ENCODE measurements at regions not wholly inside any gene's neighbourhood (a gene's known extent, or its start where the extent isn't known, plus 50 kb on each side); places are given as distances from the start of the nearest gene placed in this dataset.
A peak's percentile ranks its signal among the peaks of the same experiment; 100 is the strongest.

- Histone ChIP-seq H3K4me3 (no peak overlapping the region), H3K36me3 (replicated peaks; ENCODE audit: insufficient read depth, low read depth) (no peaks in the 10 kb centered on the region), H4K20me1 (ENCODE audit: insufficient read depth, poor library complexity, severe bottlenecking) (no peaks in the 10 kb centered on the region), H3K79me2 (no peaks in the 10 kb centered on the region), H2AFZ (no peak overlapping the region), H3K9me3 (ENCODE audit: low read depth) (no peaks in the 10 kb centered on the region), H3K4me1 (ENCODE audit: insufficient read depth) (no peaks in the 10 kb centered on the region), H3K4me2 (no peak overlapping the region), H3K27ac (no peak overlapping the region), H3K9me2 (replicated peaks; ENCODE audit: insufficient read depth) (no peaks in the 10 kb centered on the region), H3K27me3 (no peaks in the 10 kb centered on the region)
- DNase-seq (ENCODE audit: low spot score), result no peak
- TF ChIP-seq EZH2phosphoT487 (IDR thresholded peaks at IDR 0.05; ENCODE audit: low read depth, severe bottlenecking, unreplicated experiment), result no peak
- TF ChIP-seq CTCF (IDR thresholded peaks at IDR 0.05; ENCODE audit: poor library complexity), result no peak
- 87% methylated on average over 14 of the region's 14 CpGs for WGBS (ENCODE audit: low lambda C conversion rate, missing lambda C conversion rate)
Measured at GRCh38 chr2:45114221-45114955, 105.1 kb upstream of the SIX2 start.

- 96% methylated on average over 4 of the region's 4 CpGs for WGBS (ENCODE audit: low lambda C conversion rate, missing lambda C conversion rate)
- no peaks in the 10 kb centered on the region for H3K9me2 ChIP-seq (replicated peaks; ENCODE audit: insufficient read depth)
- DNase-seq (ENCODE audit: low spot score), result no peak
- no peak for TF ChIP-seq EZH2phosphoT487 (IDR thresholded peaks at IDR 0.05; ENCODE audit: low read depth, severe bottlenecking, unreplicated experiment)
- no peak for TF ChIP-seq EZH2 (IDR thresholded peaks at IDR 0.05; ENCODE audit: borderline replicate concordance)
- no peak for TF ChIP-seq CTCF (IDR thresholded peaks at IDR 0.05; ENCODE audit: poor library complexity)
- H3K9me3 ChIP-seq (ENCODE audit: low read depth), result no peaks in the 10 kb centered on the region
- H3K27ac ChIP-seq, result no peak overlapping the region
- no peak overlapping the region for H3K4me2 ChIP-seq
- H2AFZ ChIP-seq, result no peak overlapping the region
- H3K4me1 ChIP-seq (ENCODE audit: insufficient read depth), result no peaks in the 10 kb centered on the region
- no peak overlapping the region for H3K4me3 ChIP-seq
- H3K27me3 ChIP-seq, result no peaks in the 10 kb centered on the region
- H3K36me3 ChIP-seq (replicated peaks; ENCODE audit: insufficient read depth, low read depth), result no peaks in the 10 kb centered on the region
- H3K79me2 ChIP-seq, result no peaks in the 10 kb centered on the region
- H4K20me1 ChIP-seq (ENCODE audit: insufficient read depth, poor library complexity, severe bottlenecking), result no peaks in the 10 kb centered on the region
Measured at GRCh38 chr2:45112750-45113149, 103.5 kb upstream of the SIX2 start.

GRCh38 chr2:45105050-45105582 lies 95.9 kb upstream of the SIX2 start:
- Histone ChIP-seq H3K27ac (peak overlapping the region; percentile 59), H3K9me3 (ENCODE audit: low read depth) (no peaks in the 10 kb centered on the region), H2AFZ (no peak overlapping the region), H3K4me2 (no peak overlapping the region), H3K79me2 (no peaks in the 10 kb centered on the region), H3K4me3 (no peak overlapping the region), H3K9me2 (replicated peaks; ENCODE audit: insufficient read depth) (no peaks in the 10 kb centered on the region), H3K27me3 (no peaks in the 10 kb centered on the region), H3K4me1 (ENCODE audit: insufficient read depth) (no peaks in the 10 kb centered on the region), H3K36me3 (replicated peaks; ENCODE audit: insufficient read depth, low read depth) (no peaks in the 10 kb centered on the region), H4K20me1 (ENCODE audit: insufficient read depth, poor library complexity, severe bottlenecking) (no peaks in the 10 kb centered on the region)
- 93% methylated on average over 1 of the region's 1 CpG for WGBS (ENCODE audit: low lambda C conversion rate, missing lambda C conversion rate)
- TF ChIP-seq EZH2phosphoT487 (IDR thresholded peaks at IDR 0.05; ENCODE audit: low read depth, severe bottlenecking, unreplicated experiment) (no peak), EZH2 (IDR thresholded peaks at IDR 0.05; ENCODE audit: borderline replicate concordance) (no peak), CTCF (IDR thresholded peaks at IDR 0.05; ENCODE audit: poor library complexity) (no peak)
- peak; percentile 10 for DNase-seq (ENCODE audit: low spot score)
